ENCODE measurements at regions not wholly inside any gene's neighbourhood (a gene's known extent, or its start where the extent isn't known, plus 50 kb on each side); places are given as distances from the start of the nearest gene placed in this dataset.
"Not testable (repeated sequence)": the region's sequence is repeated elsewhere in the genome, so short reads cannot be mapped to it uniquely, and the experiment has no call there.

DNA sequence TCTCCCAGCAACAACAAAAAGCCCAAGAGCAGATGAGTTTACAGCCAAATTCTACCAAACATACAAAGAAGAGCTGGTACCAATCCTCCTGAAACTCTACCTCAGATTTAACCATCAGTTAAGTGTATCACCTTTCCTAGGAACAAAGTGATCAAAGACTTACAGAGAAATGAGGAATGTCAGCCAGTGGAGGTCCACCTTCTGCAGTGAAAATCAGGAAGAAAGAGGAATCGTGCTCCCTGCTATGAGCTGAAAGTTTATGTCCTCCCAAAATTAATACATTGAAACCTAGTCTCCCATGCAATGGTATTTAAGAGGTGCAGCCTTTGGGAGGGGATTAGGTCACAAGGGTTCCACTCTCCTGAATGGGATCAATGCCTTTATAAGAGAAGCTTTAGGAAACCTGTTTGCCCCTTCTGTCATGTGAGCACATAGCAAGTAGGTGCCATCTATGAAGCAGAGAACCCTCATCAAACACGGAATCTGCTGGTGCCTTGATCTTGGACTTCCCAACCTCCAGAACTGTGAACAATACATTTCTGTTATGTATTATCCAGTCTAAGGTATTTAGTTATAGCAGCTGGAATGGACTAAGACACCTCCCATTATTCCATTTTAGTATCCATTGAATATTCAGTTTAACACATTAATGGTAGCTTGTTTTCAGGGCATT lies 139.0 kb upstream of the FZD8 start:
- Mint-ChIP-seq H3K9me3 (no peaks in the 10 kb centered on the region), H3K27ac (no peak overlapping the region), H3K4me3 (no peak overlapping the region), H3K27me3 (peaks cover 2% of the 10 kb centered on the region), H3K36me3 (ENCODE audit: low read depth) (no peaks in the 10 kb centered on the region), H3K4me1 (no peaks in the 10 kb centered on the region)
- ATAC-seq (no peak), DNase-seq (no peak)

DNA sequence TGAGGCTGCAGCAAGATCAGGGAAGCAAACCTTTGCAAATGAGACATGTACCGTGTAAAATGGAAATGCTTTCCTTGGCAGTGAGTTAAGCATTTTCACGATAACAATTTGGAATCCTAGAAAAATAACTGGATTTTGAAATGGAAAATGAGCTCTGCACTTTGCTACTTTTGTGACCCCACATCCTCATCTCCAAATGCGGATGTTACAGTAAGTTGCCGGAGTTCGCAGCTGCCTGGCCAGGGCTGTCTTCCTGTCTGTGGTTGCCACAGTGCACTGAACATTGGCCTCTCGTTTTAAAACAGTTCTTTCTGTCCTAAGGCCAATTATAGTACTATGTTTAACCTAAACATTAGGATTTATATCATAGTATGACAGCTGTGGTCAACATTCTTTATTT lies 136.2 kb upstream of the FZD8 start:
- no peak overlapping the region for H3K27ac Mint-ChIP-seq
- ATAC-seq, result no peak
- H3K36me3 Mint-ChIP-seq (ENCODE audit: low read depth), result no peaks in the 10 kb centered on the region
- no peak overlapping the region for H3K4me3 Mint-ChIP-seq
- H3K4me1 Mint-ChIP-seq, result no peaks in the 10 kb centered on the region
- H3K9me3 Mint-ChIP-seq, result no peaks in the 10 kb centered on the region
- peaks cover 2% of the 10 kb centered on the region for H3K27me3 Mint-ChIP-seq
- no peak for DNase-seq

DNA sequence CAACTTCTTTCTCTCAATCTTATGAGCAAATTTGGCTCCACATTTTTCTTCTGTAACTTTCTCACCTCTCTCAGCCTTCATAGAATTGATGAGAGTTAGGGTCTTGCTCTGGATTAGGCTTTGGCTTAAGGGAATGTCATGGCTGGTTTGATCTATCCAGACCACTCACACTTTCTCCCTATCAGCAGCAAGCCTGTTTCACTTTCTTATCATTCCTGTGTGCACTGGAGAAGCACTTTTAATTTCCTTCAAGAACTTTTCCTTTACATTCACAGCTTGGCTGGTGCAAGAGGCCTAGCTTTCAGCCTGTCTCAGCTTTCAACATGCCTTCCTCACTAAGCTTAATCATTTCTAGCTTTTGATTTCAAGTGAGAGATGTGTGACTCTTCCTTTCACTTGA lies 134.5 kb upstream of the FZD8 start:
- H3K9me3 Mint-ChIP-seq; H3K27me3 Mint-ChIP-seq; H3K27ac Mint-ChIP-seq; ATAC-seq; H3K4me1 Mint-ChIP-seq; H3K36me3 Mint-ChIP-seq (ENCODE audit: low read depth); DNase-seq; H3K4me3 Mint-ChIP-seq: not testable (repeated sequence)

DNA sequence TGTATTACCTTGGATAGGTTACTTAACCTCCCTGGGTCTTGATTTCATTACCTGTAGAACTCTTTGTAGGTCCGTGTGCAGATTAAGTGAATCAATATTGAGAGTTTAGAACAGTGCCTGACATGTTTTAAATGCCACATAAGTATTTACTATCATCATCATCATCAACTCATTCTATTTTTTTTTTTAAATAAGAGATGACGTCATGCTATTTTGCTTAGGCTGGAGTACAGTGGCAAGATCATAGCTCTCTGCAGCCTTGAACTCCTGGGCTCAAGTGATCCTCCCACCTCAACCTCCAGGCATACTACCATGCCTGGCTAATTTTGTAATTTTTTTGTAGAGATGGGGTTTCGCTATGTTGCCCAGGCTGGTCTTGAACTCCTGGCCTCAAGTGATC lies 132.0 kb upstream of the FZD8 start:
- Mint-ChIP-seq H3K27me3 (peaks cover 2% of the 10 kb centered on the region), H3K4me3 (no peak overlapping the region), H3K4me1 (no peaks in the 10 kb centered on the region), H3K9me3 (no peaks in the 10 kb centered on the region), H3K36me3 (ENCODE audit: low read depth) (no peaks in the 10 kb centered on the region), H3K27ac (no peak overlapping the region)
- ATAC-seq (no peak), DNase-seq (no peak)

DNA sequence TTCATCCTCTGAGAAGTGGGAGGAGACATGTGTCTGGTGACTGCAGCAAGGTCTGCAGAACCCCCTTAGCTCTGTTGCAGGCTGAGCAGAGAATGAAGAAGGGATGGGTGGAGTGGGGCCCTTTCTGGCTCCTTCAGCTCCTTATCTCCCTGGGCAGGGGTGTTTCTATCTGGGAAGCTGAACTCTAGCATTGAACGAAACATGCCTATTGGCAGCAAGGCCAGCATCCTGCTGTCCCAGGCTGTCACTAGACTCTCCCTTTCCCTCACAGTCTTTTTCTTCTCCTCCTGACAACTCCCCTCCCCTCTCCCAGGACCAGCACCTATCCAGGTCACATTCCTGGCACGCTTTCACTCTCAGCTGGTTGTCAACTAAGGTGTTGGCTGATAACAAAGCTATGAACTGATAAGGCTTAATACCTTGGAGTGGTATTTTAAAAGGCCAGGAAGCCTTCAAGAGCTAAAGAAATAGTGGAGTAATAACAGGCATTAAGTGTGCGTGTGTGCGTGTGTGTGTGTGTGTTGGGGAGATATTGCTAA lies 128.8 kb upstream of the FZD8 start:
- no peaks in the 10 kb centered on the region for H3K9me3 Mint-ChIP-seq
- no peak for DNase-seq
- no peaks in the 10 kb centered on the region for H3K4me1 Mint-ChIP-seq
- no peaks in the 10 kb centered on the region for H3K27me3 Mint-ChIP-seq
- H3K36me3 Mint-ChIP-seq (ENCODE audit: low read depth), result no peaks in the 10 kb centered on the region
- ATAC-seq, result no peak
- no peak overlapping the region for H3K27ac Mint-ChIP-seq
- H3K4me3 Mint-ChIP-seq, result no peak overlapping the region

DNA sequence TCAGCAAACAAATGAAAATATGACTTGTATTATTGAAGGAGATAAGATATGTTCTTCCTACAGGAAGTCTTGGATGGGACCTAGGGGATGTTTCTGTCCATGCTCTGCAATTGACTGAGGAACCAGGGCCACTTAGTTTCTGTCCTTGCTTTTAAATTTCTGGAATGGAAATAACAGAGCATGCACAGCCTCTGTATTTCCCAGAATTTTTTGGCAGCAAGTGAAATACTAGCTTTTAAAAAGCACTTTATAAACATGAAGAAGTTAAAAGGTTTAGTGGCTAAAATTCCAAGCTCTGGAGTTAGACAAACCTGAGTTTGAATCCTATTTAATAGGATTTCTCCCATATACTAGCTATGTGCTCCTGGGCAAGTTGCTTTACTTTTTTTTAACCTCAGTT lies 127.7 kb upstream of the FZD8 start:
- DNase-seq (no peak), ATAC-seq (no peak)
- no peaks in the 10 kb centered on the region for H3K4me1 Mint-ChIP-seq
- no peak overlapping the region for H3K4me3 Mint-ChIP-seq
- no peak overlapping the region for H3K27ac Mint-ChIP-seq
- no peaks in the 10 kb centered on the region for H3K27me3 Mint-ChIP-seq
- H3K9me3 Mint-ChIP-seq, result no peaks in the 10 kb centered on the region
- no peaks in the 10 kb centered on the region for H3K36me3 Mint-ChIP-seq (ENCODE audit: low read depth)

DNA sequence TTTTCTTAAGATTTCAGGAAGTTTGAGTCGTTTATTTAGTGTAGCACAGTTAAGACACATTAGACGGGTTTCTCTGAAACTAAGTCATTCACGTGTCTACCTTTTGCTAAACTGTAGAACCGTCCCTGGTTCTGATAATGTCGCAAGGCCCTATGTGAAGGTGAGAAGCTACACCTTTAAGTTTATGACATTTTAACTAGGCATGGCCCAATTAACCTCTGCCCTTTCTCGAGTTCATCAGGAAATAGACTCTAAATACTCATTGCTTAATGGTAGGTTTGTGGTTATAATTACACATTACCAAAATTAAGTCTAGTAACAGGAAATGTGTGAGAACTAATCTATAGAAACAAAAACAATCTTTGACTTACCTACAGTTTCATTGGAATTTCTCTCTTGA lies 126.6 kb upstream of the FZD8 start:
- DNase-seq (no peak), ATAC-seq (no peak)
- no peak overlapping the region for H3K4me3 Mint-ChIP-seq
- H3K27me3 Mint-ChIP-seq, result no peaks in the 10 kb centered on the region
- H3K9me3 Mint-ChIP-seq, result no peaks in the 10 kb centered on the region
- H3K27ac Mint-ChIP-seq, result no peak overlapping the region
- no peaks in the 10 kb centered on the region for H3K36me3 Mint-ChIP-seq (ENCODE audit: low read depth)
- H3K4me1 Mint-ChIP-seq, result no peaks in the 10 kb centered on the region

DNA sequence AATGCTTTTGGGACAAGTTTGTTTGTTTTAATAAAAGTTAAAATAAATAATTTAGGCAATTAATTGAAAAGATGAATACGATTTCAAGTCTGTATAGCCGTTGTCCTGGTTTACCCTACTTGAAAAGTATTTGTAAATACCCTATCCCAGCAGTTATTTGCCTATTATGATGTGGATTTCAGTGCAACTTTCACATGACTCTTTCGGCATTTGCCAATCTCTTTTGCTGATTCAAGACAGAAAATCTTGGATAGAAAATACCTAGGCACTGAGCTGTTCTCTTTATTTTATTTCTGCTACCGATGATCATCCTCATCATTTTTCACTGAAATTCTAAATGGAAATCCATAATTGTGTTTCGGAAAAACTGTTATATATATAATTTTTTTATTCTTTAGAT lies 125.9 kb upstream of the FZD8 start:
- no peak for ATAC-seq
- Mint-ChIP-seq H3K4me1 (no peaks in the 10 kb centered on the region), H3K4me3 (no peak overlapping the region), H3K27ac (no peak overlapping the region), H3K27me3 (peaks cover 3% of the 10 kb centered on the region), H3K9me3 (no peaks in the 10 kb centered on the region), H3K36me3 (ENCODE audit: low read depth) (no peaks in the 10 kb centered on the region)
- DNase-seq, result no peak

DNA sequence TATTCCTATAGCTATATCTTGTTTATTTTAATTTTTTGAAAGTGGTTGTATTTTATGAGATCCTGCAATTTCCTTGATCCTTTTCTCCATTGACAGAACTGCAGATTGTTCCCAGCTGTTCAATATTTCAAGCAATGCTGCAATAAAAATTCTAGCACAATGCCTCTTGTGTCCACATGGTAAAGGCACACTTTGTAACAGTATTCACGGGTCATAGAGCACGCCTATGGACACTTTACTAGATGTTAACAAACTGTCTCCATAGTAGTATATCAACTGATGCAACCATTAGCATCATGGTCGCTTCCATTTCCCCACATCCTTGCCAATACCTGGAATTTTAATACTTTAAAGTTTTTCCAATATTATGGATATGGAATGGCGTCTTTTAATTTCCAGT lies 123.9 kb upstream of the FZD8 start:
- no peaks in the 10 kb centered on the region for H3K36me3 Mint-ChIP-seq (ENCODE audit: low read depth)
- H3K4me1 Mint-ChIP-seq, result no peaks in the 10 kb centered on the region
- peaks cover 3% of the 10 kb centered on the region for H3K27me3 Mint-ChIP-seq
- no peak overlapping the region for H3K27ac Mint-ChIP-seq
- H3K9me3 Mint-ChIP-seq, result no peaks in the 10 kb centered on the region
- ATAC-seq (no peak), DNase-seq (no peak)
- H3K4me3 Mint-ChIP-seq, result no peak overlapping the region

DNA sequence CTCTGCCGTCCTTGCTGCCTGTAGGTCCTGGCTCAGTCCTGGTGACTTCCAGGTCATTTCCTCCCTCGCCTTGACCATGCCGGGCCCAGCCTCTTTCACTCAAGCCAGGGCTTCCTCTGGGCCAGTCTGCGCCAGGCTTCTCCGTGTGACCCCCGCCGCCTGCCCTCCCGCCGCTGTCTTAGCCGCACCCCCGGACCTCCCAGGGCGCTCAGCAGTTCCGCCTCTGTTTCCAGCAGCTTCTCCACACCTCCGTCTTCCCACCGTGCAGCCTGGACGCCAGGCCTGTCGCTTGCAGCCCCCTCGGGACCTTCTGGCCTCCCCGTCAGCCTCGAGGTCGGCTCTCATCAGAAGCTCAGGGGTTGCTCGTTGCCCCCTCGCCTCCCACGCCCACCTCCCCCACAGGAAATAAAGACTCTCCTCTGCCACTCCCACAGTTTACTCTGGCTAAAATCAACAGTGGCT lies 123.0 kb upstream of the FZD8 start:
- ATAC-seq, result no peak

DNA sequence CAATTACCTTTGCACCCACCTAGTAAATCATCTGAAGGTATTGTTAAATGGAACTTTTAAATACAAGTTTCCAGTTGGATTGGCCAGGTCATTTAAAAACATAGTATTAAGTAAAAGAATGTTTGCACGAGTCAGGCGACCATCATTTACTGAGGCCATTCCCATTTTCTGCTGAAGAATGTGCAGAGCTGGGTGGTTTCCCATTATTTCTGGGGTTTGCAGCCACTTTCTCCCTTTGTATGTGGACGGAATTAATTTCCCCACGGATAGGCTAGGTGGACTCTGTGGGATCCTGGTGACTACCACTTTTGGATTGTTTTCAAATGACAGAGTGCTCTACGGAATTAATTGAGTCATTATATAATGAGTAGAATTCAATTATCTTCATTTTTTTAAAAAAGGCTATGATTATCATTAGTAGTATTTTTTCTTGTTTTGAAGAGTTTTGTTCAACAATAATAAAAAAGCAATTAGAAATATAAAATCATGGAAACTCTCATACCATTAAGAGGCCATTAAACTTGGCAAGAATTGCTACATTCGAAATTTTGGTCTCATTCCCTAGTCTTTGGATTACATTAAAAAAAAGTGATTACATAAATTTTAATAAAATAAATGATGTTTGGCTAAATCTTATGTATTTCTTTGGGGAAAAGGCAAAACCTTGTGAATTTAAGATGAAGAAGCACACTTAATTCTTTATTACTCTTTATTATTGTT lies 120.4 kb upstream of the FZD8 start:
- Mint-ChIP-seq H3K4me3 (no peak overlapping the region), H3K27me3 (peaks cover 3% of the 10 kb centered on the region), H3K4me1 (no peaks in the 10 kb centered on the region), H3K36me3 (ENCODE audit: low read depth) (no peaks in the 10 kb centered on the region), H3K27ac (no peak overlapping the region), H3K9me3 (no peaks in the 10 kb centered on the region)
- DNase-seq, result no peak
- no peak for ATAC-seq

More for the DNA sequence above, 123.0 kb upstream of the FZD8 start:
- no peak overlapping the region for H3K27ac Mint-ChIP-seq
- H3K36me3 Mint-ChIP-seq (ENCODE audit: low read depth), result no peaks in the 10 kb centered on the region
- no peak for DNase-seq
- H3K9me3 Mint-ChIP-seq, result no peaks in the 10 kb centered on the region
- H3K27me3 Mint-ChIP-seq, result peaks cover 3% of the 10 kb centered on the region
- H3K4me1 Mint-ChIP-seq, result no peaks in the 10 kb centered on the region
- no peak overlapping the region for H3K4me3 Mint-ChIP-seq

DNA sequence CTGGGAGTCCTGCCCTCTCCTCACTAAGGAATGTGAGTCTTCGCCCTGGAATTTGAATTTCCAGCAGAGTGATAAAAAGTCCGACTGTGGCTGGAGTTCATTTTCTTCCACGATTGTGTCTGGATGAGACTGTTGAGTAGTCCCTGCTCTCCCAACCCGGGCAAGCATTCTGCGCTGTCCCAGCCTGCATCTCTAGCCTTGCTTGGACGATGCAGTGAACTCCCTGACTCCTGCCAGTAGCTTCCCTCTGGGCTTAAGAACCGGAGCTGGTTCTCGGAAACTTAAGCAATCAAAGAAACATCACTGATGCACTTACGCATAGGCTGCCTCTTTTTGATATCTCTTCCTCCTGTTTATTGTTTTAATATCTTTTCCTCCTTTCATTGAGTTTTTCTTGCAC lies 116.0 kb upstream of the FZD8 start:
- no peak for ATAC-seq
- Mint-ChIP-seq H3K4me1 (no peaks in the 10 kb centered on the region), H3K4me3 (no peak overlapping the region), H3K9me3 (no peaks in the 10 kb centered on the region), H3K36me3 (ENCODE audit: low read depth) (no peaks in the 10 kb centered on the region), H3K27me3 (no peaks in the 10 kb centered on the region), H3K27ac (no peak overlapping the region)
- DNase-seq, result no peak

DNA sequence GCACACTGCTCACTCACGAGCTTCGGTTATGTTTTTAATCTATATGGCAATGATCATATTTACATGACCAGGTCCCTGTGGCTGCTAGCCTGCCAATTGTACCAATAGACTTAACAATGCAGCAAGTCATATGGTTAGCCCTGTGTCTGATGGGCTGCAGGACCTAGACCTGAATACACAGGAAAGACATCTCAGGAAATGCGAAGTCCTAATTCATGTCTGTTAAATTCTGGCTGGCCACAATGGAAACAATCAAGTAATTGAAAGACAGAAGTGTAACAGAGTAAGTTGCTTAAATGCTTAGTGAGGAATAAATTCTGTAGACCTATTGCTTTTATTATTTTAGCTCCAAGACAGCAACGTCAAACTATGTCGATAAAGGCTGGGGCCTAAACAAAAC lies 112.4 kb upstream of the FZD8 start:
- no peaks in the 10 kb centered on the region for H3K27me3 Mint-ChIP-seq

DNA sequence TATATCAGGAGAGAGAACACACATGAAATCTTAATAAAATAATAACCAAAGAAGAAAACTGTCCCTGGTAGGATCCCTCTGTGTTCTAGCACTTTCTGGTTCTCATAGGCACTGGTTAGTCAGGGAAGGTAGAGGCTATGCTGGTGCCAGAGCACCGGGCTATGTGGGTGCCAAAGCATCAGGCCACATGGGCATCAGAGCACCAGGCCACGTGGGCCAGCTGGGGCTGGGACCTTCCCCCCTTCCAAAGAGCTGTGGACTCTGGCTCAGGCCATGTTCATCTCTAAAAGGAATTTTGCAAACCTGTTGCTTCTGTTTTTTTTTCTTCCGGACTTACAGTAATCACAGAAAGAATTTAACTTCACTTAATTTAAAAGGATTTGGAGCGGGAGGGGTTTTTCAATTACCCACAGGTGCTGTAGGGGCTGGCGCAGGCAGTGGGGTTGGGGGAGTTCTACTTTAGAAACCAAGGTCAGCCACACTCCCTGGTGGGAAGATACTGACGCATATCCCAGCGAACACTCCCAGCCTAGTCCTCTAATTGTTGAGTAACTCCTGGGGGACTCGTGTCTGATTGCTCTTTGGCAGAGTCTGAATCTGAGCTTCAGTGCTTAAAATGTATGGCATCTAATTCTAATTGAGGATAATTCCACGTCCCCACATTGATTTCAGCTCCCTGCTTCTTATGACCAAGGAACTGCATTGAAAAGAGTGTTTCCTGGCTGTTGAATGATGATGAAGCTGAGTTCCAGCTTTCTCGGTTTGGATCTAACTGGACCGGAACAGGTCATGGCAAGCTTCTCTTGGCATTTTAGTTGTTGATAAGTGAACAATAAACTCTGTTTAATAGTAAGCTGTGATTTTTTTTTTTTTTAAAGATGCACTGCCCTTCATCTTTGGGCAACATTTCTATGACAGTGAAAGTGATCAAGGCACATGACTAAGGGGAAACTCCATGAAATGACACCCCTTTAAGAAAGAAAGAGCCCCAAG lies 110.7 kb upstream of the FZD8 start:
- no peaks in the 10 kb centered on the region for H3K27me3 Mint-ChIP-seq
- H3K9me3 Mint-ChIP-seq, result no peaks in the 10 kb centered on the region
- DNase-seq, result no peak
- no peak for ATAC-seq
- no peaks in the 10 kb centered on the region for H3K4me1 Mint-ChIP-seq
- H3K27ac Mint-ChIP-seq, result no peak overlapping the region
- H3K4me3 Mint-ChIP-seq, result no peak overlapping the region
- no peaks in the 10 kb centered on the region for H3K36me3 Mint-ChIP-seq (ENCODE audit: low read depth)

More for the DNA sequence above, 112.4 kb upstream of the FZD8 start:
- Mint-ChIP-seq H3K36me3 (ENCODE audit: low read depth) (no peaks in the 10 kb centered on the region), H3K4me1 (no peaks in the 10 kb centered on the region), H3K9me3 (no peaks in the 10 kb centered on the region), H3K27ac (no peak overlapping the region), H3K4me3 (no peak overlapping the region)
- DNase-seq, result no peak
- no peak for ATAC-seq

Data from activated naive CD8-positive, alpha-beta T cell treated with anti-CD3 and anti-CD28 coated beads, Interleukin-2, amount 50 U/mL, for 24 hours (primary cell).